HG03469 (cell line): ENCODE measurements at regions not wholly inside any gene's neighbourhood (a gene's known extent, or its start where the extent isn't known, plus 50 kb on each side); places are given as distances from the start of the nearest gene placed in this dataset.

ENCODE experiments used
- ATAC-seq: cut with Tn5 transposase; IDR thresholded peaks from one replicate; pipeline ENCODE4 v1.9.1; 2021; ENCODE audit warnings: mild to moderate bottlenecking, moderate library complexity, moderate number of reproducible peaks; ENCODE audit not compliant: unreplicated experiment

DNA sequence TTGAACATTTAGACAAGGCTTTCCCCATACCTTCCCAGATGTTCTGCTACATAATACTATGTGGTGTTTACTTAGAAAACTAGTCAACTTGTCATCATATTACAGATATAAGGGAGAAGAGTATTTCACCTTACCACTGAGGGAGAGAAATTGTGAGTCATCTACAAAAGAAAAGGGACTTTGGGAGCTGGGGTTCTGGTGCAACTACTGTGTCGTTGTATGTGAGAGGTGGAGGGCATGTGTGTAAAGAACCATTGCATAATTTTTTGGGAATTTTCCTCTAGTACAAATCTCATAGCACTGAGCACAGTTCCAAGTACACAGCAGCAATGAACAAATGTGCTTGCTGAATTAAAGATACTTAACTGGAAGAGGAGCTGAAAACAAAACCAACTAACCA lies 665.6 kb downstream of the DHX35 start:
- no peak for ATAC-seq

DNA sequence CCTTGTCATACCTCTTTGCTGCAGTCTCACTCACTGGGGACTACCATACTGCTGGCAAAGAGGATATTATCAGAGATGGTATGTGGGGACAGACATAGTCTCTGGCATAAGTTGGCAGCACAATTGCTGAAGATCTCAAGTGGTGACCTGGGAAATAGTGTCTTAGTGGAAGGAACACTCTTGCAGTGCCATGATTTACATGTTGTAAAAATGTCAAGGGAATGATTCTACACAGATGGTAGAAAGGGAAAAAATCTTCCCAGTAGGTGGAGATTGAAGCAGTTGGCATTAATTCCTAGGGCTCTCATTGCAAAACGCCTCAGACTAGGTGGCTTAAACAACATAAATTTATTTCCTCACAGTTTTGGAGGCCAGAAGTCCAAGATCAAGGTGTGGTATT lies 662.2 kb downstream of the DHX35 start:
- ATAC-seq, result no peak

DNA sequence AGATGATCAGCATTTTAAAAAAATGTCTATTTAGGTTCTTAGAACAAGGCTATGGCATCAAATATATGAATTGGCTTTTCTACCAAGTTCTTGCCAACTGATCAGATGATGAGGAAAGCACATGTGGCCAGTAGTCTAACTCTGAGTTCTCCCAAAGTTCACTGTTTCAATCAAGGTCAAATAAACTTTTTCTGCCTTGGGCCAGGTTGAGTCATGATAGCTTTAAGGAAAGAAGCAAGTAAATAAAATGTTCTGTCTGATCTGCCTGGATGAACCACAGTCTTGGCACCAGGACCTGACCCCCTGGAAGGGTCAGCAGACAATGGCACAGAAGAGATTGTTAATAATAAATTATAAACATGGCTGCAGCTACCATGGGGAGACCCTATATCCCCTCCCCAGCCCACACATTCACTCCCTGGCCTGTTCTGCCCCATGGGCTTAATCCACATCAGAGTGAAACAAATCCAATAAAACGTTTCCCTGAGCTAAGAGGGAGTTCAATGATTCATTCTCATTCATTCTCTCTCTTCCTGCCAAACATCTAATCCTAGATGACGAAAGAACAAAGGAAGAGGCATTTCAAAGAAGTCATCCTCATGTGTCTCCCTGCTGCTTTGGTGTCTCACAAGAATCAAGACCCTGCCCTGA lies 661.6 kb downstream of the DHX35 start:
- ATAC-seq, result no peak

DNA sequence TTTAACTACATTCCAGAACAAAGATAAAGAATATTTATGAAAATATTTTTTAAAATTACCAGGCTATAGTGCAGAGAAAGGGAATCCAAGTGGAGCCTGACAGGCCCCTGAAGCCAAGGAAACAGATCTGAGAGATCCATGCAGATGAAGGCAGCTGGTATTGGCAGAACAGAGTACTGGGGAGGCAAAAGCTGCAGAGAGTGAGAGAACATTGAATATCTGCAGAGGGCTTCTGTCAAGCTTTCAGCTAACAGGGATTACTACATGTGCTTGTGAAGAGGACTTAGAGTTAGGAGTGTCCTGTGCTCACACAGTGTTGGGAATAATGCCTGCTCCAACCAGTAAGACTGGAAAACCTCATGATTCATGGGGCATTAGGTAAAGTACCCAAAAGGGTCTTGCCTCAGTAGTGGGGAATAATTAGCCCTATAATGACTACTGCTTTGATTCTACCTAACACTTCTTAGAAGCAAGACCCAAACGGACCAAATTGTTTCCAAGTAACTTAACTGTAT lies 657.2 kb downstream of the DHX35 start:
- ATAC-seq, result no peak

DNA sequence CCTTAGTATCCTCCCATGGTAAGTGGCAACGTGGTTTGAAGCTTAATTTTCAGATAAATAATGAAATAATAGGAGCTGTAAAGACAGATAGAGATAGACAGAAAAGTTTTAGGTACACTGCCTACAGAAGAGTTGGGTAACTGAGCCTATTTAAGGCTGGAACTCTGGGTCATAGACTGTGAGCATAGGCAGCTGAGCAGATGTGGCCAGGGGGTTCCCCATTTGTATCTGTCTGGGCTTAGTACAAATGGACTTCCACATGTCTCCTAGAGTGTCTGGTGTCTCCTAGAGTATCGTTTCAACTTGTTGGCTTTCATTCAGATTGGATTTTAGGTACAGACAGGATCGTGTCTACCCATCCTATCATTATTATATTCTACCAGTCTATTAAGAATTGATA lies 649.8 kb downstream of the DHX35 start:
- ATAC-seq, result no peak

DNA sequence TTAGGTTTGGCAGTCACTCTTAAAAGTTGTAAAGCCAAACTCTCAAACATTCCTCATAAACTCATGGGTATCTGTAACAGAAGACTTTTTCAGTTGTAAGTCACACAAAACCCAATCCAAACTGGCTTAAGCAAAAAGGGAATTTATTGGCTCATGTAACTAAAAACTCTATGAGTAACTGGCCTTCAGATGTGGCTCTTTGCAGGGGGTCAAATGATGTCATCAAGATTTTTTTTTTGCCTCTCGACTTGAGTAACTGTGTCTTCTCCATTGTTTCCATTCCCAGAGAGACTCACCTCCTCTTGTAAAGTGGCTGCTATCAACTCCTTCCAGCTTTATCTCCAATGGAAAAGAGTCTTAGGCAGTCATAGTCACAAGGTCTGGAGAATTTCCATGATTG lies 645.0 kb downstream of the DHX35 start:
- ATAC-seq, result no peak

DNA sequence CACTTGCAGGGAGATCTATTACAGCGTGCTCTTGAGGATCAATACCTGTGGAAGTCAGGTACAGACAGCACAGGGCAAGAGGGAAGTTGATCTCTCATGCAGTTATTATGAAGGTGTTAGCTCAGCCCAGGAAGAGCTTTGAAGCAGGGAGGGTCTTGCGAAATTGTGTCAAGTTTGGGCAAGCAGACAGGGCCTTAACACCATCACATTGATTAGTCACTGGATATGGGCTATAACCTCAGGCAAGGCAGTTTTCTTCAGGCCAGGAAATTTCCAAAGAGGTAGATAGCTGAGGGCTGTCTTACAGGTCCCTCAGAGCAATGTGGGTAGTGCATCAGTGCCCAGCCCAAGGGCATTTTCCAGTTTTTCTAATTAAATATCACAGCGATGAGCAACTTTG lies 643.8 kb downstream of the DHX35 start:
- no peak for ATAC-seq

DNA sequence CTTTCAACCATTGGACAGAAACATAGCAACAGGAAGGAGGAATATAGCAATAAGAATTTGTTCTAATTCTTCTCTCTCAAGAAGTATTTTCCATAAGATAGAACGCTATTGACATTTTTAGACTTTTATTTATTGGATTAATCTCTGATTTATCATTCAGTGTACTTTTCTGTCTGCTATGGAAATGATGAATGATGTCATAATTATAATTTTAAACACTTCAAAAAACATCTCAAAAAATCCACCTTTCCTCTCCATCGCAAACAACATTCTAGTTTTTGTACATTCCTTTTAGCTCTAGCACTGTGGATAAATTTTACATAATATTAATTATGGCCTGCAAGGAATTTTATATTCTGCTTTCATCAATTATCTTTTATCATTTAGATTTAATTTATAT lies 643.2 kb downstream of the DHX35 start:
- ATAC-seq, result no peak

DNA sequence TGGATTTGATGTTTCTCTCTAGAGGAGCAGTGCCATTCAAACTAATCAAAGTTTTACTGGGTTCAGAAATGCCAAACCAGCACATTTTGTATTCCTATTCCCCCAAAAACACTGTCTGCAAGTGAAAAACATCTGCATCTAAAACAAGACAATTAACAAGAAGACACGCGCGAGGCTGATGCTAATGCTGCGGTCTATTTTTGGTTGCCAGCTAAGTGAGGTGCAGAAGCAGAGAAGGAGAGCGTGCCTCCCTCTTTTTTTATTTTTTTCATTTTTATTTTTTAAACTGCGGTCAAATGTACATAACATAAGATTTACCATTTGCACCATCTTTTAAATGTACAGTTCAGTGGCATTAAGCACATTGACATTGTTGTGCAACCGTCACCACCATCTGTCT lies 641.1 kb downstream of the DHX35 start:
- no peak for ATAC-seq

DNA sequence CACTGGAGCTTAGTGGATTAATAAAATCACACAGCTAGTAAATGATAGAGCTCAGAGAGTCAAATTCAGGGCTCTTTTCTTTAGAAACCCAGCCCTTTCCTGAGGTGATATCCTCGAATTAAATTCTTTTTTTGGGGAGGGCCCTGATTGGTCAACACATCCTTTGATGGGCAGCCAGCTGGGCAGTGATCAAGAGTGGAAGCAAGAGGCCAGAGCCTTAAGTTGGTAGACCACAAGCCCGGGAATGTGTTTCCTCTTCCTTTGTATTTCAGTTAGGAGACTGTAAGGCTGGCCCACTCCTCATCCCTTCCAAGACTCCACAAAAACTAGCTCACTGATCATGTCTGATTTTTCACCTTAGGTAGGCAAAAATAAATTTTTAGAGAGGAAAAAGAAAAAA lies 640.5 kb downstream of the DHX35 start:
- no peak for ATAC-seq

DNA sequence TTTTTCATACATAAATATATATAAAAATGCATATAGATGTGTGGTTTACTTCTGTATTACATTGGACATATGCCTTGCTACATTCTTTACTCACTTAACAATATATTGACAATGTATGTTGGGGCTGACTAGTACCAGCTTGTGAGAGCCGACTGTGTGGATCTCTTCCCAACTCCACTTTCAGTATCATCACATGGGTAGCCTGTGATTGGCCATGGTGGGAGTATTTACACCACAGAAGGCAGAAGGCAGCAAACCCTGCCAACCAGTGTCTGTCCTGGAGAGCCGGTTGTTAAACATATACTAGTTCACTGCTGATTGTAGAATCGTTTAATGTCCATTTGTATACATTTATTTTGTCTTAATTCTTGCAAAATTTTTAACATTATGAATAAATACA lies 638.7 kb downstream of the DHX35 start:
- ATAC-seq, result no peak

DNA sequence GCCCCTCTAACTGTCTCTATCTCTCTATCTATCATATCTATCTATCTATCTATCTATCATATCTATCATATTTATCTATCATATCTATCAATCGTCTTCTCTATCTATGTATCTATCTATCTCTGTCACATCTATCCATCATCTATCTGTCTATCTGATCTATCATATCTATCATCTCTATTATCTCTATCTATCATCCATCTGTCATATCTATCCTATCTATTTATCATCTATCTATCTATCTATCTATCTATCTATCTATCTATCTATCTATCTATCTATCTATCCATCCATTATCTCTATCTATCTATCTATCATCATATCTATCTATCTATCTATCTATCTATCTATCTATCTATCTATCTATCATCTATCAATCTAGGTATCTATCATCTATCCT lies 638.0 kb downstream of the DHX35 start:
- no peak for ATAC-seq

DNA sequence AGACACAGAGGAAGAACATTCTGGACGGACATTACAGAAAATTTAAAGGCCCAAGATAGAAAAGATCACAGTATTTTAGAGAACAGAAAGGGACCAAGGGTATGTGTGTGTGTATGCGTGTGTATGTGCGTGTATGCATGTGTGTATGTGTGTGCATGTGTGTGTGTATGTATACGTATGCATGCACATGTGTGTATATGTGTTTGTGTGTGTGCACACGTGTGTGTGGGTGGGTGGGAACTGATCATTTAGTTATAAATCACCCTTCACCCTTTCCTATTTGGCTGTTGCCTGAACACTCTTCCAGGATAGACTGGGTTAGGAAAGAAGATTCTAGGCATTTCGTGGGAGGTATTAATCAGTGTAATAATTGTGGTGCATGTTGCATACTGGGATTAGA lies 634.4 kb downstream of the DHX35 start:
- no peak for ATAC-seq

DNA sequence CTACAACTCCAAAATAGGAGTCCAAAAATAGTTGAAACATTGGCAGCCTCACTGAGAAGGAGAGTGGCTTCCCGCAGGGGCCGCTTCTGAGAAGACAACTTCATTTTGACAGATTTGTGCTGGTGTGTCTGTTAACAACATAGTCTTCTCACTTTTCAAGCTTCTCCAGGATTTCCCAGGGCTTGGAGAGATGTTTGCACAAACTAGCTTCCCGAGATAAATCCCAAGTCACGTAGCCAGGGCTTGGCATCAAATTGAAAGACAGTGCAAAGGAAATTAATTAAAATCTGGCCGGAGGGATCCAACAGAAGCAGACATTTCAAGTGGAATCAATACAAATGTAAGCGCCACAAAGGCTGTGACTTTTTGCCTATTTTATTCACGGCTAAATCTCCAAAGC lies 630.2 kb downstream of the DHX35 start:
- ATAC-seq, result no peak

DNA sequence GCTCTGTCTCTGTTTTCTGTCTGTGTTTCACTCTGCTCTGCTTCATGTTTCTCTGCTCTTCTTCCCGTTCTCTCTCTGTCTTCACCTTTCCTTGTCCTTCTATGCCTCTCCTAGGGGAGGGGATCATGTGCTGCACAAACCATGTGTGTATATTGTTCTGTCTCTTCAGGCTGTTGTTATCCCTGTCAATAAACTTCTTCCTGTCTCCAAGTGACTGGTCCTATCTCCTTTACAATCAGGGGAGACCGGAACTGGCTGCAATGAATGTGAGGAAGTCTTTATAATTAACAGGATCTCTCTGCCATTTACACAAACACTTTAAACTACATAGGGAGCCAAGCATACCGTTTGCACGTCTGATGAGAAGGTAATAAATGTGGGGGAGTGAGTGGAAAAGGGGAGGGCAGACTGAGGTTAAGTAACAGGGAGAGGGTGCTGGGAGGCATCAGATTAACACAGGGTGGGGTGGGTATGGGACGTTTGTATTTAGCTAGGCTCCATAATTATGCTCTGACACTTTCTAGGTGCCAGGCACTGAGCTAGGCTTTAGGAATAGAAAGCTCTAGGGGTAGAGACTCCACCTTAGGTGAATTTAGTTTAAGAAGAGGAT lies 626.1 kb downstream of the DHX35 start:
- no peak for ATAC-seq

DNA sequence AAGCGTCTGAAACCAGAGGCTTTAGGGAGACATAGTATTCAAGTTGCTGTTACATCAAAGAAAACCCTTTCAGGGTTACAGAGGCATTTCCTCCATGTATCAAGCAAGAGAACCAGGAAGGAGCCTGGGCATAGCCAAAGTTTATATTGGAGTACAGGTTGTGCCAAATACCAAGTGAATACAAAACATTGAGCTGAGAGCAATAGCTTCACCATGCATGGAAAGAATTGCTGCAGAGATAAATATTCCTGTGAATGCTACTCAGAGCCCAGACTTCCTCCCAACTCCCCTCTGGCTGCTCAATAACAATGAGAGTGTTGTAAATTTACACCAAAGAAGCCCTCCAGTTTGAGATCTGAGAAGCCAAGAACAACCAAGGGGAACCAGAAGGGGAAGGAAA lies 618.9 kb downstream of the DHX35 start:
- ATAC-seq, result no peak

DNA sequence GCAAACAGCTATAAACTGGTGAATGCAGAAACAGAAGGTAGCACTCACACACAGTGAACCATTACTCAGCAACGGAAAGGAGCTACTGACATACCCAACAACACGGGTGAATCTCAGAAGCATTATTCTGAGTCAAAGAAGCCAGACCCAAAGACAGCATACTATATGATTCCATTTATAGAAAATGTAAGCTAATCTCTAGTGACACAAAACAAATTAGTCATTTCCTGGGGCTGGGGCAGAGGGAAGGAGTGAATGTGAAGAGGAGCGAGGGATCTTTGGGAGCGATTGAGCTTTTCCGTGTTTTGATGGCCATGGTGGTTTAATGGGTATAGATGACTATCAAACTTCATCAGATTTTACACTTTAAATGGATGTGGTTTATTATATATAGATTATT lies 614.6 kb downstream of the DHX35 start:
- ATAC-seq, result no peak

DNA sequence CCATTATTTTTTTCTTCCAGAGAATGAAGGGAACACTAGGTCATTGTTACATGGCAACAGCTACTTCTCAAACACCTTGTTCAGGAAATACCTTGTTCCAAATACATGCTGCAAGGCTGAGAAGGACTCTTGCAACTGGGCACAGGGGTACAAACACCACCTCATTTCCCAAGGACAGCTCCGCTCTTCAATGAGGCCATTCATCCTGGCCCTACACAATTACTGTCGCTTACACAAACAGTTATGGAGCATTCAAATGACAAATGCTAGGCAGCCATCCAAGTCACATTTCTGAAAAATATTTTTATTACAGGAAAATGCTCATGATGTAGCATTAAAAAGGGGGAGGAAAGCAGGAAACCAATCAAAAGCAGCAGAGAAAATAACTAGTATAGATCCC lies 611.9 kb downstream of the DHX35 start:
- no peak for ATAC-seq

DNA sequence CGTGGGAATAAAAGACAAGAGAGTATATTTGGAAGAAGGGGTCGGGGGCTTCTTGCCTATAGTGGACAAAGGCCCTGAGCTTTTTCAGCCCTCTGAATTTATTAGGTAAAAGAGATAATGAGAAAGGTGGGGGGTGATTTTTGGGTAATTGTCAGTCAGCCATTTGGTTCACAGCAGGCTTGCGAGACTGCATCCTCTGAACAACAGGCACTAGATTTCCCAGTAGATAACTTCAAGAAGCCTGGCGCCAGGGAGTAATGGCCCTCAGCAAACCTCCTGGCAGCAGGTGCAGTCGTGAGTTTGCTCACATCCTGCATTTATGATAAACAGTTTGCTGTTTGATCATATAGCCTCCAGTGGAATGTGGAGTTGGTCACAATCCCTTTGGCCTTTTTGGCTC lies 609.0 kb downstream of the DHX35 start:
- ATAC-seq, result no peak

DNA sequence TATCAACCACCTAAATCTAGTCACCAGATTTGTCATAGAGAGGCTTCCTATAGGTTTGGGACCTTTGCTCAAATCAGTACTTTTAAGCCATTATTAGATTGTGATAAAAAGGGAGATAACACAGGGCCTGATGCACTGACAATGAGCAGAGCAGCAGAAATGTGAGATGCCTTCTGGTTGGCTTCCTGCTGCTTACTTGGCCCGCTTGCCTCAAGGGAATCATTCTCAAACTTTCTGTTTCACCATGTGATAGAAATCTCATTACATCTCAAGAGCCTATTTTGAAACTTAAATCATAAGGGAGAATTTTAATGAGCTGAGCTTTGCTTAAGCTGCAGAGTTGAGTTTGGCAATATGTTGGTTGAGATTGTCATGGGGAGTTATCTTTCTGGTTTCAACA lies 606.0 kb downstream of the DHX35 start:
- ATAC-seq, result no peak

DNA sequence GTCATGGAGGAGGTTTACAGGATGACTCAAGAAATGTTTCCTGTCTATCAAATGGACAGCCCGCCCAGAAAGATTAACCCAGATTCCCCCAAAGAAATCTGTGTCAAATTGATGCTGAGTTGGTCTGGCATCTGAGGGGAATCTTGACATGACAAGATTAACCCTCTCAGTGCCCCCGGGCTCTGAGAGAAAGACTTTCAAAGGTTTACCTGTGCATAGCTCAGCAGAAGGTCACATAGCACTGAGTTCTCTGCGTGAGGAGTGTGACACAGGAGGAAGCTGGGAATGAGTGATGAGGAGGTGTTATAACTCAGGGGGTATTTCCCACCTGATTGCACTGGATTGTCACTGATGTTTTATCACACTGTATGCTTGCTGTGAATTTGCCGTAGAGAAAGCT lies 601.2 kb downstream of the DHX35 start:
- no peak for ATAC-seq

DNA sequence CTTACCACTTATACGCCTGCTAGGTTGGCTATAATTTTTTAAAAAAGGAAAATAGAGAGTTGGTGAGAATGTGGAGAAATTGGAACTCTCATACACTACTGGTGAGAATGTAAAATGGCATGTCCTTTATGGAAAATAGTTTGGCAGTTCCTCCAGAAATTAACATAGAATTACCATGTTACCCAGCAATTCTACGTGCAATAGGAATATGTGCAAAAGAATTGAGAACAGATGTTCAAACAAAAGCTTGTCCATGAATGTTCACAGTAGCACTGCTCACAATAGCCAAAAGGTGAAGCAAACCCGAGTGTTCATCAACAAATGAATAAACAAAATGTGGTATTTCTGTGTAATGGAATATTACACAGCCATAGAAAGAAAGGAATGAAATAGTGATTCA lies 592.2 kb downstream of the DHX35 start:
- no peak for ATAC-seq

DNA sequence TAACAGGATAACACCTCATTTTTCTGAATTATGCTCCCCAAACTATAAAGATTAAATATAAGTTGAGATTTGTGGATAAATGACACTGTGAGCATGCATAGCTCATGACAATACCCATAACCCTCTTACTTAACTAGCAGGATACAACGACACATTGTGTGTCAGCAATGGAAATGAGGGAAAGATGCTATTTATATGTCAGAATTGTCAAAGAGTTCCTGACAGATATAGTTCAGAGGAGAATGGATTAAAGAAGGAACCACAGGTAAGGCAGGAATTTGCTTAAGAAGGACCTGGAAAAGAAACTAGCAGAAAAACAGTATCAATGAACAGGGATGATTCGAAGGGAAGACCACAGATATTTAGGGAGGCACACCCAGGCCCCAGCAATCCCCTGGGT lies 591.0 kb downstream of the DHX35 start:
- no peak for ATAC-seq
